WI38 (cell line): ENCODE measurements at regions not wholly inside any gene's neighbourhood (a gene's known extent, or its start where the extent isn't known, plus 50 kb on each side); places are given as distances from the start of the nearest gene placed in this dataset.

Source experiments
- H3K4me3 ChIP-seq: 2 replicates; pipeline ENCODE4 v1.5.1; 2011; ENCODE audit warnings: low read depth, mild to moderate bottlenecking, control low read depth, low read length
- CTCF ChIP-seq: IDR thresholded peaks from 2 replicates; pipeline ENCODE4 v1.5.1; 2012; ENCODE audit warnings: low read depth, mild to moderate bottlenecking, control low read depth, low read length

GRCh38 chr5:4766101-4766500, 374.0 kb upstream of the ADAMTS16 start:
- H3K4me3 ChIP-seq, result no peak overlapping the region
- no peak for TF ChIP-seq CTCF

- no peak overlapping the region for H3K4me3 ChIP-seq
- no peak for TF ChIP-seq CTCF
Observed at GRCh38 chr5:4772591-4772990, 367.5 kb upstream of the ADAMTS16 start.

GRCh38 chr5:4773827-4774317, 366.3 kb upstream of the ADAMTS16 start:
- H3K4me3 ChIP-seq, result no peak overlapping the region
- TF ChIP-seq CTCF, result no peak

- no peak for TF ChIP-seq CTCF
Observed at GRCh38 chr5:4777435-4777834, 362.7 kb upstream of the ADAMTS16 start.

DNA sequence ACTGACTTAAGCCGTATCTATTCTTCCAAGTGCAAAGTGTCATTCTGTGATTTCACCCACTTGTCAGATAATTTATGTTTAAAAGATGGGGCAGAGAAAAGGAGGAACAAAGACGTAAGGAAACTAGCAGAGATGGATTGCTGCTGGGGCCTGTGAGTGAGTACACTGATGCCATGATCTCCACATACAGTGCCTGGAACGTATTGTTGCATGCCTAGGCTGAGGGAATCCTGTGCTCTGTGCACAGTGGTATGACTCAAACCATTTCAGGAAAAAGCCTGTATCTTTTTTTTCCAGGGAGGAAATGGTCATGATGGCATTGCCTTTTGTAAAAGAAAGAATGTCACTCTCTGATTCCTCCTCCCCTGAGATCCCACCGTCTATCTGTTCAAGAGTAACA, 359.5 kb upstream of the ADAMTS16 start:
- no peak for TF ChIP-seq CTCF
- H3K4me3 ChIP-seq, result no peak overlapping the region

More at GRCh38 chr5:4777435-4777834, 362.7 kb upstream of the ADAMTS16 start:
- no peak overlapping the region for H3K4me3 ChIP-seq

DNA sequence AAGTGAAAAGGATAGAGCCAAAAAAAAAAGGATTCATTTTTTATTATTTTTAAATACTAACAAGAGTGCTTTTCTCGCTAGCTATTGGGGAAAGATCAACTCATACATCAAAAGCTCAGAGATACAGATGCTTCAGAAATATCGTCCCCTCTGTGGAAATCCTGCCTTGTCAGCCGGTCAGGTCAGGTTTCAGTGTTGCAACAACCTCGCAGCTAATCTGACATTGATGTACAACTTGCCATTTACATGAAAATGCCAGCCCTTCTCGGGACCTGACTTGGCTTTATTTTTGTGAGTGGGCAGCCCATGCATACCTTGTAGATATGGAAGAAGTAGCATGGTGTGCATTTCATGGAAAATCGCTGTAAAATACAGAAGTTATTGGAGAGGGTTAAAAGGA, 358.8 kb upstream of the ADAMTS16 start:
- H3K4me3 ChIP-seq, result no peak overlapping the region
- no peak for TF ChIP-seq CTCF

DNA sequence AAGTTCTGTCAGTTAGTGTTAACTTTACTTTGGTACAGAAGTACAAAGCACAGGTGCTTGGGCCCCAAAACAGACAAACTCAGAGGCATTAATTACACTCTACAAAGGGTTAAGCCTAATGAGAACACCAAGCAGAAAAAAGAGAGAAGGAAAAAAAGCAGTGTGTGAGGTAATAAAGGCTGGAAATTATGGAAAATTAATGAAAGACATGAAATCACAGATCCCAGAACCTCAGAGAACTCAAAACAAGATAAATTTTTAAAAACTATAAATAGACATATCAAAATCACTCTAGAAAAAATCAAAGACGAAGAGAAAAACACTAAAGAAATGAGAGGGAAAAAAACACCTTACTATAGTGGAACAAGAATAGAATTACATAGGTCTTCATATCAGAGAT, 354.2 kb upstream of the ADAMTS16 start:
- no peak overlapping the region for H3K4me3 ChIP-seq
- no peak for TF ChIP-seq CTCF
